Prostate gland (tissue), 2 donors: ENCODE measurements at regions not wholly inside any gene's neighbourhood (a gene's known extent, or its start where the extent isn't known, plus 50 kb on each side); places are given as distances from the start of the nearest gene placed in this dataset.

Source experiments
- DNase-seq: peaks from one replicate; pipeline ENCODE4 v3.0.0-alpha.2; 2019; ENCODE audit warnings: low spot score
- H3K27ac ChIP-seq, 2 donors: fragments of 200-600 bp; sonication (generic); 2 replicates each; pipeline ENCODE4 v1.5.1; 2017 to 2019
- H3K27me3 ChIP-seq: fragments of 200-600 bp; sonication (generic); replicated peaks from 2 replicates; pipeline ENCODE4 v1.5.1; 2019; ENCODE audit not compliant: insufficient read depth
- H3K36me3 ChIP-seq, 2 donors: fragments of 200-600 bp; sonication (generic); 1 replicate in 1 of 2; 2 replicates in 1 of 2; pipeline versions ENCODE4 v1.5.1 to v1.8.1; 2017 to 2019
- H3K4me1 ChIP-seq: fragments of 200-600 bp; sonication (generic); replicated peaks from 2 replicates; pipeline ENCODE4 v1.5.1; 2019
- H3K4me3 ChIP-seq, 2 donors: fragments of 200-600 bp; sonication (generic); 2 replicates each; pipeline ENCODE4 v1.5.1; 2017 to 2019
- H3K9me3 ChIP-seq: fragments of 200-600 bp; sonication (generic); 2 replicates; pipeline ENCODE4 v1.5.1; 2017
- POLR2A ChIP-seq: fragments of 450-650 bp; IDR thresholded peaks from one replicate; pipeline ENCODE4 v1.6.1; 2016; ENCODE audit warnings: antibody characterized with exemption, mild to moderate bottlenecking
- POLR2AphosphoS5 ChIP-seq: sonication (generic); formaldehyde crosslinking; IDR thresholded peaks from one replicate; pipeline ENCODE4 v1.6.1; 2017; ENCODE audit warnings: antibody characterized with exemption
- WGBS: methylation state at CpG from one replicate; pipeline ENCODE4 v1.1.5; 2018; 5-methylcytosine and 5-hydroxymethylcytosine counted together
- intact Hi-C: fragments of 100-400 bp; cut with DNase I; formaldehyde crosslinking; loops from one replicate; pipeline ENCODE4 v1.14.2; 2022
- TF ChIP-seq, protein P1 (sequence below), 4 experiments: fragments of 200-600 bp in 2 of 4; fragments of 450-650 bp in 2 of 4; sonication (generic) in 2 of 4; IDR thresholded peaks; 1 replicate in 3 of 4; 2 replicates in 1 of 4; pipeline ENCODE4 v1.5.1; 2016 to 2019; ENCODE audit warnings: antibody characterized with exemption in 4 of 4, mild to moderate bottlenecking in 2 of 4, moderate library complexity in 2 of 4

DNA sequence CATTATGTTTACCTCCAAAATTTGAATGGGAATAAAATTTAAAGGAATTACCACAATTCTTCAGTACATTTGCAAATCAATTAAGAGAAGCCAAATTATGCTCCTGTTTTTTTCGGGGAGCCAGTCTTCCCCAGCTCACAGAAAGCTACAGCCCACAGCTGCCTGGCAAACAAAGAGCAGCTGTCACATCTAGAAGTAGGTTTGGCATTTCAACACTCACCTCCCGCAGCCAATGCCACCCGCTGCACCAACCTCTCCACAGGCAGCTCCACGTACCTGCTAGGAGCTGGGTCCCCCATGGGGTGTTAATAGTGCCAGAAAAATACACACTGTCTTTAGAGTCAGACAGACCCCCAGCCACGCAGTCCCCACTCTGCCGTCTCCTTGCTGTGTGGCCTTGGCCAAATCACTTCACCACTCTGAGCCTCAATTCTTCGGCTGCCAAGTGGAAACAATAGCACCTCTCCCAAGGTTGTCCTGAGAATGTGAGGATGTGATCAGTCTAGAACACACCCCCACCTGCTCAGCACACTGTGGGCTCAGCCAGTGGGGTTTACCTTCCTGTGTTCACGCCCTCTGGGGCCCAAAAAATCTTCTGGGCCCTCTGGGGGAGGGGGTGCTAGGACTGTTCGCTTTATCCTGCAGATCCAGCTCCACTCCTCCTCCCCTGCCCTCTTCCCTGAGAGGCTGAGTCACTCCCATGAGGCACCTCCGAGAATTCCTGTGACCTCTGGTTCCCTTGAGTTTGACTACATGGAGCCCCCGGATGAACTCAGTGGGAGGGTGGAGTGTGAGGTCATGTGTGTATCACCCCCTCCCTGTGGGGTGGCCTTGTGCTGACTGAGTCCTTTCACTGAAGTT is 204.3 kb upstream of the GRIK3 start:
- no peak overlapping the region for H3K27ac ChIP-seq
- H3K9me3 ChIP-seq = no peaks in the 10 kb centered on the region
- peaks cover 6% of the 10 kb centered on the region for H3K27me3 ChIP-seq
- TF ChIP-seq POLR2AphosphoS5 = no peak
- no peak for TF ChIP-seq POLR2A
- TF ChIP-seq, protein P1, sequence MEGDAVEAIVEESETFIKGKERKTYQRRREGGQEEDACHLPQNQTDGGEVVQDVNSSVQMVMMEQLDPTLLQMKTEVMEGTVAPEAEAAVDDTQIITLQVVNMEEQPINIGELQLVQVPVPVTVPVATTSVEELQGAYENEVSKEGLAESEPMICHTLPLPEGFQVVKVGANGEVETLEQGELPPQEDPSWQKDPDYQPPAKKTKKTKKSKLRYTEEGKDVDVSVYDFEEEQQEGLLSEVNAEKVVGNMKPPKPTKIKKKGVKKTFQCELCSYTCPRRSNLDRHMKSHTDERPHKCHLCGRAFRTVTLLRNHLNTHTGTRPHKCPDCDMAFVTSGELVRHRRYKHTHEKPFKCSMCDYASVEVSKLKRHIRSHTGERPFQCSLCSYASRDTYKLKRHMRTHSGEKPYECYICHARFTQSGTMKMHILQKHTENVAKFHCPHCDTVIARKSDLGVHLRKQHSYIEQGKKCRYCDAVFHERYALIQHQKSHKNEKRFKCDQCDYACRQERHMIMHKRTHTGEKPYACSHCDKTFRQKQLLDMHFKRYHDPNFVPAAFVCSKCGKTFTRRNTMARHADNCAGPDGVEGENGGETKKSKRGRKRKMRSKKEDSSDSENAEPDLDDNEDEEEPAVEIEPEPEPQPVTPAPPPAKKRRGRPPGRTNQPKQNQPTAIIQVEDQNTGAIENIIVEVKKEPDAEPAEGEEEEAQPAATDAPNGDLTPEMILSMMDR (IDR thresholded peaks at IDR 0.05) = no peak
- no peak for DNase-seq
- no peak overlapping the region for H3K4me3 ChIP-seq
- no peaks in the 10 kb centered on the region for H3K4me1 ChIP-seq
- H3K36me3 ChIP-seq = no peaks in the 10 kb centered on the region
- intact Hi-C loops = no loop called here
- 48% methylated on average over 11 of the region's 11 CpGs for WGBS

GRCh38 chr1:37239225-37239740 is 205.0 kb upstream of the GRIK3 start:
- Histone ChIP-seq H3K27me3 (peaks cover 6% of the 10 kb centered on the region), H3K36me3 (no peaks in the 10 kb centered on the region)
- 86% methylated on average over 4 of the region's 4 CpGs for WGBS

DNA sequence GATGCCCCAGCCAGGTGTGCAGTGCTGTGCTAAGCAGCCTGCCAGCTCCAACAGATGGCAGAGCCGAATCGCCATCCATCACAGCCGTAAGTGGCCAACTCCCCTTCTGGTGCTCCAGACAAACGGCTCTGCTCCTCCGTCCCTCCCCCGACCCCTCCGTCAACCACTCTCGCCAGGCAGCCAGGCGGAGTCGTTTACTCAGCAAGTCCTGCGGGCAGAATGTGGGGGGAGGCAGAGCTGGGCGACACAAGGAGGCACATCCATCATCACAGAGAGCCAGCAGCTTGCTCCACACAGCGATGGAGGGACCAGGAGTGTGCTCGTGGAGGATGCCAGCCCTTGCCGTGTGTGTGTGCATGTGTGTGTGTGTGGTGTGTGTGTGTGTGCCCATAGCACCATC is 206.6 kb upstream of the GRIK3 start:
- Histone ChIP-seq H3K36me3 (no peaks in the 10 kb centered on the region), H3K4me1 (no peaks in the 10 kb centered on the region), H3K27me3 (peaks cover 6% of the 10 kb centered on the region), H3K9me3 (no peaks in the 10 kb centered on the region), H3K27ac (no peak overlapping the region), H3K4me3 (no peak overlapping the region)
- DNase-seq = no peak
- intact Hi-C loops = no loop called here
- 19% methylated on average over 5 of the region's 15 CpGs for WGBS
- TF ChIP-seq POLR2AphosphoS5 (no peak), POLR2A (no peak)
- TF ChIP-seq, protein P1 (IDR thresholded peaks at IDR 0.05) = no peak

More at GRCh38 chr1:37239225-37239740, 205.0 kb upstream of the GRIK3 start:
- Histone ChIP-seq H3K4me3 (no peak overlapping the region), H3K27ac (no peak overlapping the region), H3K4me1 (no peaks in the 10 kb centered on the region), H3K9me3 (no peaks in the 10 kb centered on the region)
- TF ChIP-seq POLR2AphosphoS5 = no peak
- TF ChIP-seq, protein P1 (IDR thresholded peaks at IDR 0.05) = no peak
- no peak for TF ChIP-seq POLR2A
- no peak for DNase-seq
- intact Hi-C loops = no loop called here

GRCh38 chr1:37242501-37242900 is 208.2 kb upstream of the GRIK3 start:
- H3K9me3 ChIP-seq = no peaks in the 10 kb centered on the region
- H3K36me3 ChIP-seq = no peaks in the 10 kb centered on the region
- H3K4me1 ChIP-seq = no peaks in the 10 kb centered on the region
- peaks cover 6% of the 10 kb centered on the region for H3K27me3 ChIP-seq
- WGBS = 63% methylated on average over 5 of the region's 5 CpGs
- no peak for TF ChIP-seq POLR2AphosphoS5
- TF ChIP-seq POLR2A = no peak
- TF ChIP-seq, protein P1 (IDR thresholded peaks at IDR 0.05) = no peak
- no peak overlapping the region for H3K4me3 ChIP-seq
- intact Hi-C loops = no loop called here
- DNase-seq = no peak
- no peak overlapping the region for H3K27ac ChIP-seq
